HepG2 (cell line): ENCODE measurements at regions not wholly inside any gene's neighbourhood (a gene's known extent, or its start where the extent isn't known, plus 50 kb on each side); places are given as distances from the start of the nearest gene placed in this dataset.
"Not testable (repeated sequence)": the region's sequence is repeated elsewhere in the genome, so short reads cannot be mapped to it uniquely, and the experiment has no call there.

Experiments used
- ATAC-seq: fragments of 200-7000 bp; cut with Tn5 transposase; 3 replicates; pipeline ENCODE4 v1.9.1; 2020; ENCODE audit warnings: mild to moderate bottlenecking, moderate library complexity
- BruUV-seq: library from RNA; stranded (reverse); fragments of 400-500 nt; replicated peaks from 2 replicates; lab custom pipeline; 2021; lab: Mats Ljungman, UMichigan
- CTCF ChIA-PET: fragments of 300-600 bp; formaldehyde crosslinking; extraction: SDS; loops from one replicate; lab custom pipeline; 2021; ENCODE audit warnings: low total read pairs, inconsistent platforms, low intra/inter-chr PET ratio; lab: Yijun Ruan, JAX
- POLR2A ChIA-PET: fragments of 350-600 bp; sonication (Branson Sonifier 250); formaldehyde crosslinking; loops from one replicate; lab custom pipeline; 2020; ENCODE audit warnings: antibody characterized with exemption, inconsistent platforms; lab: Yijun Ruan, JAX
- DNase-seq: peaks from one replicate; pipeline ENCODE4 v3.0.0-alpha.2; 2015; ENCODE audit warnings: low spot score
- FAIRE-seq: peaks from 3 replicates; lab custom pipeline; 2011; peaks lifted over from hg19 to GRCh38; lab: Jason Lieb, UNC
- H2AFZ ChIP-seq: one replicate; pipeline ENCODE4 v1.6.1; 2011; ENCODE audit warnings: low read length, inconsistent platforms
- H3K27ac ChIP-seq: fragments of 300-600 bp; 3 replicates; pipeline ENCODE4 v1.8.0; 2011; ENCODE audit warnings: mixed run types, mild to moderate bottlenecking, mixed read lengths, low read length, inconsistent platforms; ENCODE audit not compliant: insufficient read depth; ENCODE audit errors: extremely low read length
- H3K27me3 ChIP-seq, 2 experiments: fragments of 200-600 bp in 1 of 2; 2 replicates in 1 of 2; 3 replicates in 1 of 2; pipeline versions ENCODE4 v1.6.0 to v1.8.0; 2011; ENCODE audit warnings: low read length in 2 of 2, mild to moderate bottlenecking in 2 of 2, moderate library complexity in 2 of 2, inconsistent platforms in 1 of 2; ENCODE audit not compliant: insufficient read depth in 2 of 2, control insufficient read depth in 1 of 2
- H3K36me3 ChIP-seq, 2 experiments: fragments of 200-600 bp in 1 of 2; replicated peaks in 1 of 2; 2 replicates in 1 of 2; 3 replicates in 1 of 2; pipeline versions ENCODE4 v1.5.1 to v1.8.0; 2011; ENCODE audit warnings: low read length in 2 of 2, inconsistent platforms in 1 of 2; ENCODE audit not compliant: insufficient read depth in 2 of 2, control insufficient read depth in 1 of 2
- H3K4me1 ChIP-seq: 2 replicates; pipeline ENCODE4 v1.5.1; 2012; ENCODE audit warnings: low read length, inconsistent platforms; ENCODE audit not compliant: insufficient read depth
- H3K4me2 ChIP-seq: 2 replicates; pipeline ENCODE4 v1.6.0; 2011; ENCODE audit warnings: low read depth, low read length, inconsistent platforms
- H3K4me3 ChIP-seq, 3 experiments: fragments of 200-600 bp in 1 of 3; sonication (generic), shearing (Covaris generic) in 1 of 3; replicated peaks in 1 of 3; 2 replicates each; pipeline ENCODE4 v1.5.1; 2011 to 2016; ENCODE audit warnings: low read length in 3 of 3, inconsistent platforms in 2 of 3, low read depth in 2 of 3, mild to moderate bottlenecking in 2 of 3, control low read depth in 1 of 3, mixed read lengths in 1 of 3; ENCODE audit not compliant: insufficient read depth in 1 of 3
- H3K79me2 ChIP-seq: one replicate; pipeline ENCODE4 v1.6.1; 2011; ENCODE audit warnings: low read length, inconsistent platforms; ENCODE audit not compliant: insufficient read depth
- H3K9ac ChIP-seq: 2 replicates; pipeline ENCODE4 v1.6.0; 2011; ENCODE audit warnings: mild to moderate bottlenecking, low read depth, low read length, inconsistent platforms; ENCODE audit not compliant: insufficient read depth
- H3K9me3 ChIP-seq: 2 replicates; pipeline ENCODE4 v1.5.1; 2012; ENCODE audit warnings: mild to moderate bottlenecking, low read length
- H4K20me1 ChIP-seq: 2 replicates; pipeline ENCODE4 v1.6.0; 2011; ENCODE audit warnings: inconsistent platforms, mild to moderate bottlenecking, low read length, moderate library complexity; ENCODE audit not compliant: insufficient read depth
- ARNTL ChIP-seq: sonication (generic); formaldehyde crosslinking; IDR thresholded peaks from 2 replicates; pipeline ENCODE4 v1.4.0; 2020; ENCODE audit warnings: mild to moderate bottlenecking, missing genetic modification reagents
- TCF7L2 ChIP-seq: IDR thresholded peaks from 2 replicates; pipeline ENCODE4 v1.6.1; 2011; ENCODE audit warnings: mild to moderate bottlenecking, low read depth, low read length, moderate library complexity
- WGBS: methylation state at CpG from one replicate; pipeline ENCODE4 v1.1.6; 2017; ENCODE audit warnings: low lambda C conversion rate; 5-methylcytosine and 5-hydroxymethylcytosine counted together
- in situ Hi-C: cut with HindIII; loops from 2 replicates; pipeline ENCODE4 v1.10.0; 2017; ENCODE audit warnings: low pct_unique_long_range_greater_than_20kb; ENCODE audit not compliant: extremely low pct_ligation_motif_present
- intact Hi-C: fragments of 100-400 bp; cut with micrococcal nuclease; formaldehyde crosslinking; loops from one replicate; pipeline ENCODE4 v1.10.0; 2022; ENCODE audit not compliant: unreplicated experiment
- TF ChIP-seq, protein P1 (sequence below): sonication (generic); formaldehyde crosslinking; IDR thresholded peaks from 2 replicates; pipeline ENCODE4 v1.5.0; 2020; ENCODE audit warnings: mild to moderate bottlenecking, missing genetic modification reagents, moderate library complexity

- Histone ChIP-seq H3K4me1 (no peaks in the 10 kb centered on the region), H3K27me3 (peaks cover 4 to 41% of the 10 kb centered on the region in 2 experiments; a peak in 3 of 5 replicates), H3K27ac (no peak overlapping the region), H3K79me2 (no peaks in the 10 kb centered on the region), H3K4me2 (no peak overlapping the region), H3K9ac (no peak overlapping the region), H4K20me1 (no peaks in the 10 kb centered on the region), H3K9me3 (no peaks in the 10 kb centered on the region), H2AFZ (no peak overlapping the region), H3K4me3 (no peak overlapping the region), H3K36me3 (no peaks in the 10 kb centered on the region)
- ChIA-PET CTCF (no interaction called here), POLR2A (no interaction called here)
- no peak for FAIRE-seq
- ATAC-seq = no peak
- no TSS peak for BruUV-seq
- DNase-seq = no peak
- intact Hi-C loops = no loop called here
- no peak for TF ChIP-seq TCF7L2
- TF ChIP-seq, protein P1, sequence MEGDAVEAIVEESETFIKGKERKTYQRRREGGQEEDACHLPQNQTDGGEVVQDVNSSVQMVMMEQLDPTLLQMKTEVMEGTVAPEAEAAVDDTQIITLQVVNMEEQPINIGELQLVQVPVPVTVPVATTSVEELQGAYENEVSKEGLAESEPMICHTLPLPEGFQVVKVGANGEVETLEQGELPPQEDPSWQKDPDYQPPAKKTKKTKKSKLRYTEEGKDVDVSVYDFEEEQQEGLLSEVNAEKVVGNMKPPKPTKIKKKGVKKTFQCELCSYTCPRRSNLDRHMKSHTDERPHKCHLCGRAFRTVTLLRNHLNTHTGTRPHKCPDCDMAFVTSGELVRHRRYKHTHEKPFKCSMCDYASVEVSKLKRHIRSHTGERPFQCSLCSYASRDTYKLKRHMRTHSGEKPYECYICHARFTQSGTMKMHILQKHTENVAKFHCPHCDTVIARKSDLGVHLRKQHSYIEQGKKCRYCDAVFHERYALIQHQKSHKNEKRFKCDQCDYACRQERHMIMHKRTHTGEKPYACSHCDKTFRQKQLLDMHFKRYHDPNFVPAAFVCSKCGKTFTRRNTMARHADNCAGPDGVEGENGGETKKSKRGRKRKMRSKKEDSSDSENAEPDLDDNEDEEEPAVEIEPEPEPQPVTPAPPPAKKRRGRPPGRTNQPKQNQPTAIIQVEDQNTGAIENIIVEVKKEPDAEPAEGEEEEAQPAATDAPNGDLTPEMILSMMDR = peak; percentile 28; the same call in 1 of the 2 replicates
- in situ Hi-C loops = no loop called here
- 52% methylated on average over 9 of the region's 11 CpGs for WGBS
These were observed 124.5 kb upstream of the FAM20C start for GRCh38 chr7:67661-68395.

- POLR2A ChIA-PET = no interaction called here
- H3K36me3 ChIP-seq = no peaks in the 10 kb centered on the region
- H3K79me2 ChIP-seq = no peaks in the 10 kb centered on the region
- ATAC-seq (peak; percentile 61), FAIRE-seq (no peak), DNase-seq (no peak)
- TF ChIP-seq ARNTL = no peak
- TF ChIP-seq, protein P1 = peak; percentile 20; the same call in 1 of the 2 replicates
- H3K9ac ChIP-seq = no peak overlapping the region
- no peak overlapping the region for H3K4me2 ChIP-seq
- WGBS = 43% methylated on average over 10 of the region's 17 CpGs
- H3K27me3 ChIP-seq = peaks cover 4 to 41% of the 10 kb centered on the region in 2 experiments; a peak in 3 of 5 replicates
- in situ Hi-C loops = no loop called here
- intact Hi-C loops = no loop called here
- no TSS peak for BruUV-seq
- H3K4me1 ChIP-seq = no peaks in the 10 kb centered on the region
- CTCF ChIA-PET = no interaction called here
- no peaks in the 10 kb centered on the region for H4K20me1 ChIP-seq
- no peaks in the 10 kb centered on the region for H3K9me3 ChIP-seq
- H3K4me3 ChIP-seq = no peak overlapping the region
- no peak overlapping the region for H3K27ac ChIP-seq
- H2AFZ ChIP-seq = no peak overlapping the region
These were observed 123.7 kb upstream of the FAM20C start for GRCh38 chr7:68629-69028.

- H3K4me1 ChIP-seq, H3K27ac ChIP-seq, H3K9ac ChIP-seq, CTCF ChIA-PET, ATAC-seq, H3K36me3 ChIP-seq, DNase-seq, BruUV-seq, in situ Hi-C loops, H4K20me1 ChIP-seq, H3K79me2 ChIP-seq, intact Hi-C loops, H2AFZ ChIP-seq, POLR2A ChIA-PET, H3K9me3 ChIP-seq, H3K4me3 ChIP-seq, H3K4me2 ChIP-seq, FAIRE-seq: not testable (repeated sequence)
- WGBS = no CpG with 5 or more reads among the region's 4 CpGs
- H3K27me3 ChIP-seq = peaks cover 4 to 41% of the 10 kb centered on the region in 2 experiments; a peak in 3 of 5 replicates
These were observed 123.3 kb upstream of the FAM20C start for GRCh38 chr7:69052-69451.
